A549 (cell line): ENCODE measurements at regions not wholly inside any gene's neighbourhood (a gene's known extent, or its start where the extent isn't known, plus 50 kb on each side); places are given as distances from the start of the nearest gene placed in this dataset.

Experiments
- ATAC-seq, 2 experiments: fragments of 200-7000 bp in 1 of 2; fragments of >200 bp in 1 of 2; cut with Nextera tagmentation in 1 of 2; cut with Tn5 transposase in 1 of 2; 3 replicates each; pipeline versions ENCODE4 v1.8.0 to v1.9.1; 2018 to 2020; ENCODE audit warnings: mild to moderate bottlenecking in 1 of 2, moderate library complexity in 1 of 2
- CTCF ChIA-PET: fragments of 300-600 bp; sonication (Branson Sonifier 250); formaldehyde crosslinking; extraction: SDS; loops from one replicate; lab custom pipeline; 2021; ENCODE audit warnings: antibody characterized with exemption, inconsistent platforms; lab: Yijun Ruan, JAX
- POLR2A ChIA-PET: fragments of 350-600 bp; formaldehyde crosslinking; extraction: SDS; loops from one replicate; lab custom pipeline; 2021; ENCODE audit warnings: antibody characterized with exemption, inconsistent platforms; lab: Yijun Ruan, JAX
- DNase-seq, 2 experiments: peaks; one replicate each; pipeline versions ENCODE4 v3.0.0 to v3.0.0-alpha.2; 2011 to 2016; ENCODE audit warnings: low read depth in 1 of 2, low spot score in 1 of 2
- FAIRE-seq: peaks from 2 replicates; lab custom pipeline; 2011; peaks lifted over from hg19 to GRCh38; lab: Jason Lieb, UNC
- H3K27ac ChIP-seq, 2 experiments: fragments of >200 bp; sonication (Bioruptor Twin); formaldehyde crosslinking; 3 replicates each; pipeline ENCODE4 v1.5.1; 2016 to 2017
- H3K4me1 ChIP-seq: fragments of >200 bp; sonication (Bioruptor Twin); formaldehyde crosslinking; 3 replicates; pipeline ENCODE4 v1.6.1; 2016
- H3K4me2 ChIP-seq: fragments of >200 bp; sonication (Bioruptor Twin); formaldehyde crosslinking; 3 replicates; pipeline ENCODE4 v1.6.1; 2016
- H3K4me3 ChIP-seq: fragments of >200 bp; sonication (Bioruptor Twin); formaldehyde crosslinking; 3 replicates; pipeline ENCODE4 v1.5.1; 2016
- H3K9me3 ChIP-seq: fragments of >200 bp; sonication (Bioruptor Twin); formaldehyde crosslinking; 3 replicates; pipeline ENCODE4 v1.6.1; 2016
- BCL3 ChIP-seq: fragments of >200 bp; sonication (Bioruptor Twin); formaldehyde crosslinking; IDR thresholded peaks from 3 replicates; pipeline ENCODE4 v1.6.1; 2016
- BHLHE40 ChIP-seq: IDR thresholded peaks from 2 replicates; pipeline ENCODE4 v1.6.1; 2012; ENCODE audit warnings: low read depth, low read length, inconsistent platforms
- CBX2 ChIP-seq: fragments of 200-600 bp; sonication (generic); IDR thresholded peaks from 2 replicates; pipeline ENCODE4 v1.6.1; 2016; ENCODE audit warnings: low read depth, mild to moderate bottlenecking, borderline replicate concordance
- CBX8 ChIP-seq: fragments of 200-600 bp; sonication (generic); IDR thresholded peaks from 2 replicates; pipeline ENCODE4 v1.6.1; 2016
- CEBPB ChIP-seq, 2 experiments: fragments of >200 bp in 1 of 2; sonication (Bioruptor Twin) in 1 of 2; formaldehyde crosslinking in 1 of 2; IDR thresholded peaks; 2 replicates each; pipeline ENCODE4 v1.6.1; 2012 to 2016
- CTCF ChIP-seq: fragments of >200 bp; sonication (Bioruptor Twin); formaldehyde crosslinking; IDR thresholded peaks from 3 replicates; pipeline ENCODE4 v1.5.1; 2016
- EHMT2 ChIP-seq: fragments of 200-600 bp; sonication (generic); IDR thresholded peaks from 2 replicates; pipeline ENCODE4 v1.6.1; 2016; ENCODE audit warnings: antibody characterized with exemption, low read depth, mild to moderate bottlenecking, moderate library complexity
- ELK1 ChIP-seq: fragments of 150-350 bp; IDR thresholded peaks from 2 replicates; pipeline ENCODE4 v1.6.1; 2014; ENCODE audit warnings: low read depth, mild to moderate bottlenecking, low read length
- EP300 ChIP-seq, 2 experiments: fragments of >200 bp; sonication (Bioruptor Twin); formaldehyde crosslinking; IDR thresholded peaks; 2 replicates in 1 of 2; 3 replicates in 1 of 2; pipeline ENCODE4 v1.6.1; 2016 to 2017
- ESRRA ChIP-seq: fragments of 150-350 bp; IDR thresholded peaks from 2 replicates; pipeline ENCODE4 v1.6.1; 2014; ENCODE audit warnings: mild to moderate bottlenecking, low read length, borderline replicate concordance
- FOXS1 ChIP-seq: fragments of 250-450 bp; sonication (Bioruptor Pico); IDR thresholded peaks from 2 replicates; pipeline ENCODE4 v1.5.0; 2020; ENCODE audit warnings: mild to moderate bottlenecking, moderate library complexity
- GATA3 ChIP-seq: IDR thresholded peaks from 2 replicates; pipeline ENCODE4 v1.6.1; 2012; ENCODE audit warnings: borderline replicate concordance
- HDAC2 ChIP-seq: fragments of 200-600 bp; sonication (generic); IDR thresholded peaks from 2 replicates; pipeline ENCODE4 v1.6.1; 2016
- HEYL ChIP-seq: fragments of 250-450 bp; sonication (Bioruptor Pico); IDR thresholded peaks from 2 replicates; pipeline ENCODE4 v1.8.0; 2021; ENCODE audit warnings: mild to moderate bottlenecking, moderate library complexity
- HOXA7 ChIP-seq: fragments of 250-450 bp; sonication (Bioruptor Pico); IDR thresholded peaks from 2 replicates; pipeline ENCODE4 v1.5.0; 2020; ENCODE audit warnings: mild to moderate bottlenecking, moderate library complexity
- HOXB13 ChIP-seq: fragments of 250-450 bp; sonication (Bioruptor Pico); IDR thresholded peaks from 2 replicates; pipeline ENCODE4 v1.5.0; 2020; ENCODE audit warnings: low read depth, mild to moderate bottlenecking, moderate library complexity
- JUN ChIP-seq, 2 experiments: fragments of >200 bp; sonication (Bioruptor Twin); formaldehyde crosslinking; IDR thresholded peaks; 2 replicates in 1 of 2; 3 replicates in 1 of 2; pipeline ENCODE4 v1.6.1; 2016 to 2017
- JUNB ChIP-seq: fragments of >200 bp; sonication (Bioruptor Twin); formaldehyde crosslinking; IDR thresholded peaks from 2 replicates; pipeline ENCODE4 v1.6.1; 2016
- KDM5A ChIP-seq: fragments of 200-600 bp; sonication (generic); IDR thresholded peaks from 2 replicates; pipeline ENCODE4 v1.6.1; 2016; ENCODE audit warnings: antibody characterized with exemption, mild to moderate bottlenecking
- MAZ ChIP-seq: fragments of 150-350 bp; IDR thresholded peaks from 2 replicates; pipeline ENCODE4 v1.6.1; 2014; ENCODE audit warnings: antibody characterized with exemption, low read depth, low read length, borderline replicate concordance
- MYC ChIP-seq: IDR thresholded peaks from 2 replicates; pipeline ENCODE4 v1.6.1; 2012; ENCODE audit warnings: mild to moderate bottlenecking, inconsistent platforms, low read length, improper control_type of control experiment, borderline replicate concordance
- NFE2L2 ChIP-seq: fragments of 150-350 bp; conservative IDR thresholded peaks from 2 replicates; pipeline ENCODE4 v1.6.1; 2014; ENCODE audit warnings: low read length
- NPAS2 ChIP-seq: fragments of 250-450 bp; sonication (Bioruptor Pico); IDR thresholded peaks from 2 replicates; pipeline ENCODE4 v1.8.0; 2022; ENCODE audit warnings: mild to moderate bottlenecking, moderate library complexity, borderline replicate concordance
- NR3C1 ChIP-seq: fragments of >200 bp; sonication (Bioruptor Twin); formaldehyde crosslinking; IDR thresholded peaks from 3 replicates; pipeline ENCODE4 v1.6.1; 2017
- RAD21 ChIP-seq, 2 experiments: fragments of >200 bp in 1 of 2; sonication (Bioruptor Twin) in 1 of 2; formaldehyde crosslinking in 1 of 2; IDR thresholded peaks in 1 of 2; conservative IDR thresholded peaks in 1 of 2; 2 replicates in 1 of 2; 3 replicates in 1 of 2; pipeline ENCODE4 v1.6.1; 2012 to 2018; ENCODE audit warnings: inconsistent platforms in 1 of 2
- SREBF2 ChIP-seq: fragments of 450-650 bp; IDR thresholded peaks from 2 replicates; pipeline ENCODE4 v1.6.1; 2014; ENCODE audit warnings: mild to moderate bottlenecking, moderate library complexity
- TFCP2L1 ChIP-seq: fragments of 250-450 bp; sonication (Bioruptor Pico); IDR thresholded peaks from 2 replicates; pipeline ENCODE4 v1.5.0; 2021; ENCODE audit warnings: mild to moderate bottlenecking
- TP53 ChIP-seq: fragments of 250-450 bp; sonication (Bioruptor Pico); IDR thresholded peaks from 2 replicates; pipeline ENCODE4 v1.5.0; 2021; ENCODE audit warnings: mild to moderate bottlenecking, moderate library complexity
- USF2 ChIP-seq: fragments of 450-650 bp; IDR thresholded peaks from 2 replicates; pipeline ENCODE4 v1.6.1; 2014; ENCODE audit warnings: antibody characterized with exemption
- ZC3H11A ChIP-seq: fragments of 450-650 bp; IDR thresholded peaks from 2 replicates; pipeline ENCODE4 v1.6.1; 2014; ENCODE audit warnings: antibody characterized with exemption, mild to moderate bottlenecking
- ZNF302 ChIP-seq: fragments of 250-450 bp; sonication (Bioruptor Pico); IDR thresholded peaks from 2 replicates; pipeline ENCODE4 v1.9.0; 2021; ENCODE audit warnings: inconsistent platforms, mild to moderate bottlenecking, moderate library complexity
- ZSCAN20 ChIP-seq: fragments of 250-450 bp; sonication (Bioruptor Pico); IDR thresholded peaks from 2 replicates; pipeline ENCODE4 v1.8.0; 2022; ENCODE audit warnings: mild to moderate bottlenecking, moderate library complexity
- WGBS: methylation state at CpG from one replicate; pipeline ENCODE4 v1.1.6; 2017; ENCODE audit errors: missing lambda C conversion rate; 5-methylcytosine and 5-hydroxymethylcytosine counted together
- TF ChIP-seq, protein P1 (sequence below): fragments of >200 bp; sonication (Bioruptor Twin); formaldehyde crosslinking; IDR thresholded peaks from 2 replicates; pipeline ENCODE4 v1.6.1; 2016

DNA sequence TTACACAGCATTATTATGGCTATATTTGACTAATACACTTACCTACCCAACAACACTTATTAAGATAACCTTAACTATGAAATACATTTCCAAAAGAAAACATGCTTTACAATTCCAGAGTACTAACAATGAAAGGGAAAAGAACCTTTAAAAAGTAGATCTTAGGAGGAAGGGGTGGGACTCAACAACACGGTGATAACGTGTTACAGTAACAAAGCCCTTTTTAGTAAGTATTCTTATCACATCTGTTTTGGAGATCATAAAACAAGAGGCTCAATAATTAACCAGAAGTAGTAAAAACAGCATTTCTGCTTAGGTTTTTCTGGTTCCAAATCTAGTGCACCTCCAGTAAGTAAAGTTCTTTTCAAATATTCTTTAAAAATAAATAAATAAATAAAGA, 202.1 kb upstream of the SLC7A11 start:
- CTCF ChIA-PET = no interaction called here
- no peak overlapping the region for H3K4me3 ChIP-seq
- H3K9me3 ChIP-seq = no peaks in the 10 kb centered on the region
- POLR2A ChIA-PET = no interaction called here
- 88% methylated on average over 2 of the region's 2 CpGs for WGBS
- ATAC-seq = no peak
- H3K4me2 ChIP-seq = no peak overlapping the region
- H3K27ac ChIP-seq = no peak overlapping the region
- no peak for FAIRE-seq
- no peak for DNase-seq
- no peak for TF ChIP-seq FOXS1 (CRISPR knock-in tag)
- no peak for TF ChIP-seq EP300 (IDR thresholded peaks at IDR 0.05)
- no peak for TF ChIP-seq HOXA7 (CRISPR knock-in tag)
- no peak for TF ChIP-seq MAZ
- TF ChIP-seq JUN (IDR thresholded peaks at IDR 0.05) = no peak
- no peak for TF ChIP-seq ZC3H11A
- TF ChIP-seq NR3C1 = no peak
- no peak for TF ChIP-seq TP53 (CRISPR knock-in tag)
- TF ChIP-seq HDAC2 = no peak
- TF ChIP-seq SREBF2 = no peak
- no peak for TF ChIP-seq HOXB13 (CRISPR knock-in tag)
- no peak for TF ChIP-seq RAD21 (conservative IDR thresholded peaks at IDR 0.05 in 1 of 2, IDR thresholded peaks at IDR 0.05 in 1 of 2)
- TF ChIP-seq TFCP2L1 (CRISPR knock-in tag) = no peak
- no peak for TF ChIP-seq NFE2L2
- no peak for TF ChIP-seq KDM5A
- TF ChIP-seq EHMT2 = no peak
- TF ChIP-seq ELK1 = no peak
- TF ChIP-seq ESRRA = no peak
- TF ChIP-seq ZSCAN20 = no peak
- TF ChIP-seq GATA3 = no peak
- no peaks in the 10 kb centered on the region for H3K4me1 ChIP-seq

DNA sequence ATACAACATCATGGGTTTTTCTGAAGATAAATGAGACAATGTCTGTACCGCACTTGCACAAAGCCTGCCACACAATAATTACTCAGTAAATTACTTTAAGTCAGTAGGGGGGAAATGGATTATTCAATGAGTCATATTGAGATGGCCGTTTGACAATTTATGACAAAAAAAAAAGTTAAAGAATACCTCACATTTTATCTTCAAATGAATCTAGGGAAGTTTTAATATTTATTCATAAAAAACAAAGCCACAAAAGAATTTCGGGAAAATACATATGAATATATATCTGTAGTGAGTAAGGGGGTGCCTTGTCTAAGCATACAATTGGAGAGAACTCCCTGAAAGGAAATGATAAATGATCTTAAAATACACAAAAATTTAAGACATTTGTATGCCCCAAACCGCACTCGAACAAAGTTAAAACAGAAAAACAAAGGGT, 197.0 kb upstream of the SLC7A11 start:
- WGBS = 68% methylated on average over 5 of the region's 5 CpGs
- Histone ChIP-seq H3K27ac (no peak overlapping the region), H3K4me2 (no peak overlapping the region)

More for the DNA sequence above, 197.0 kb upstream of the SLC7A11 start:
- H3K4me3 ChIP-seq = no peak overlapping the region
- ChIA-PET CTCF (no interaction called here), POLR2A (no interaction called here)
- FAIRE-seq (no peak), DNase-seq (no peak), ATAC-seq (no peak)
- H3K4me1 ChIP-seq = no peaks in the 10 kb centered on the region
- no peak for TF ChIP-seq CBX8
- TF ChIP-seq CTCF = no peak
- no peak for TF ChIP-seq ELK1
- no peak for TF ChIP-seq JUNB
- TF ChIP-seq NPAS2 (CRISPR knock-in tag) = no peak
- no peak for TF ChIP-seq BHLHE40
- no peak for TF ChIP-seq HOXB13 (CRISPR knock-in tag)
- no peak for TF ChIP-seq EP300 (IDR thresholded peaks at IDR 0.05)
- no peak for TF ChIP-seq BCL3
- TF ChIP-seq CEBPB (IDR thresholded peaks at IDR 0.05) = no peak
- TF ChIP-seq, protein P1, sequence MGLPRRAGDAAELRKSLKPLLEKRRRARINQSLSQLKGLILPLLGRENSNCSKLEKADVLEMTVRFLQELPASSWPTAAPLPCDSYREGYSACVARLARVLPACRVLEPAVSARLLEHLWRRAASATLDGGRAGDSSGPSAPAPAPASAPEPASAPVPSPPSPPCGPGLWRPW = no peak
- TF ChIP-seq USF2 = no peak
- no peak for TF ChIP-seq EHMT2
- no peak for TF ChIP-seq ZNF302 (CRISPR knock-in tag)
- TF ChIP-seq HEYL (CRISPR knock-in tag) = no peak
- no peak for TF ChIP-seq CBX2
- no peak for TF ChIP-seq MYC
- no peaks in the 10 kb centered on the region for H3K9me3 ChIP-seq
